Gastroesophageal sphincter (tissue), 4 donors: ENCODE measurements at regions not wholly inside any gene's neighbourhood (a gene's known extent, or its start where the extent isn't known, plus 50 kb on each side); places are given as distances from the start of the nearest gene placed in this dataset.

Experiments
- ATAC-seq: fragments of 150-250 bp; one replicate; pipeline ENCODE4 v1.9.1; 2016; ENCODE audit warnings: mild to moderate bottlenecking, moderate library complexity
- H3K27ac ChIP-seq, 4 donors: fragments of 200-600 bp; sonication (generic) in 3 of 4; 1 replicate in 3 of 4; 2 replicates in 1 of 4; pipeline ENCODE4 v1.5.1; 2016 to 2019
- H3K27me3 ChIP-seq: fragments of 200-600 bp; sonication (generic); one replicate; pipeline ENCODE4 v1.5.1; 2019
- H3K36me3 ChIP-seq, 2 donors: fragments of 200-600 bp; sonication (generic); one replicate each; pipeline ENCODE4 v1.5.1; 2019; ENCODE audit warnings: control low read depth in 1 of 2
- H3K4me1 ChIP-seq, 3 donors: fragments of 200-600 bp; sonication (generic); 1 replicate in 2 of 3; 2 replicates in 1 of 3; pipeline ENCODE4 v1.5.1; 2016 to 2019; ENCODE audit warnings: control low read depth in 2 of 3
- H3K4me3 ChIP-seq, 2 donors: fragments of 200-600 bp; sonication (generic); one replicate each; pipeline ENCODE4 v1.5.1; 2019; ENCODE audit warnings: mild to moderate bottlenecking in 1 of 2, moderate library complexity in 1 of 2
- H3K9me3 ChIP-seq, 3 donors: fragments of 200-600 bp; sonication (generic); one replicate each; pipeline ENCODE4 v1.5.1; 2017 to 2019; ENCODE audit warnings: control low read depth in 2 of 3
- EP300 ChIP-seq: sonication (generic); formaldehyde crosslinking; IDR thresholded peaks from one replicate; pipeline ENCODE4 v1.6.1; 2017; ENCODE audit warnings: antibody characterized with exemption, mild to moderate bottlenecking
- POLR2A ChIP-seq, 2 donors: fragments of 450-650 bp; IDR thresholded peaks; one replicate each; pipeline ENCODE4 v1.6.1; 2017; ENCODE audit warnings: antibody characterized with exemption in 2 of 2, mild to moderate bottlenecking in 2 of 2, moderate library complexity in 1 of 2
- POLR2AphosphoS5 ChIP-seq: sonication (generic); formaldehyde crosslinking; IDR thresholded peaks from one replicate; pipeline ENCODE4 v1.6.1; 2017; ENCODE audit warnings: antibody characterized with exemption
- WGBS, 2 donors: methylation state at CpG; one replicate each; pipeline ENCODE4 v1.1.5; 2018; ENCODE audit warnings: low coverage in 1 of 2; 5-methylcytosine and 5-hydroxymethylcytosine counted together
- TF ChIP-seq, protein P1 (sequence below), 4 experiments: fragments of 200-600 bp in 2 of 4; fragments of 450-650 bp in 2 of 4; sonication (generic) in 1 of 4; IDR thresholded peaks; one replicate each; pipeline ENCODE4 v1.5.1; 2017 to 2019; ENCODE audit warnings: antibody characterized with exemption in 4 of 4, mild to moderate bottlenecking in 2 of 4, moderate library complexity in 2 of 4

DNA sequence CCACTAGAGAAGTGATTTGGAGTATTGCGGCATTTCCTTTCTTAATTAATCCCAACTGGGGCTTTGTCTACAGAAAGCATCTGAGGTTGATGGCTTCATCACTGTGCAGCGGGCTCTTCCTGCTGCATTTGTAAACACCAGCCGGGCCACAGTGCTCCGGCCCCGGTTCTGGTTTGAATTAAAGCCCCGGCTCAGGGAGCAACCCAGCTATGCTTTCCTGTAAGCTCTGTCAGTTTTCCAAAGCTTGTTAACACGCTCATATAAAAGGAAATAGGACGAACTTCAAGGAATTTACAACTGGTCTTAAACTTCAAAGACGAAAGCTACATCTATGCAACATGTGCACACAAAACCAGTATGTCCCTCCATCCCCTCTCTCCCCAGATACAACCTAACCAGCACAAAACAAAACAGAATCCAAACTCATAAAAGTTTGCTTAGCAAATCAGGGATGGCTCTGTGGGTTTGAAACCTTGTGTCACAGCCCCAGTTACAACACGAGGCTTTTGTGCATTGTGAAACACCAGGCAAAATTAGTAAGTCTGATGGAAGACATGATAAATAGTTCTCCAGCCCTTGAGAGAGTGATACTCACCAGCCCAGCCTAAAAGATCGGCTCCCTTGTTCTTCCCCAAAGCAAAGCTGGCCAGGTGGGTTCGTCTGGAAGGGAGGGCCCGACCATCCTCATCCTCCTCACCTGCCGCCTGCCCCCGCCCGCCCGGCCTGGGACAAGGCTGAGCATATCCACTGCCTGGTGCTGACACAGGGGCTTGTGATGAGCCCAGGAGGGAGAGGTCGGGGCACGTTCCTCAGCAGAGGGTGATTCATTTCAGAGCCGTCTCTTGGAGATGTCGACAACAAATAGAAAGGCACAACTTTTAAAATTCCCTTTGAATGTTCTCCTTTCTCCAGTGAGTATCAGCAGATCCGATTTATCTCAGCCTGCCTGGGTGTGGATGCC, 197.9 kb downstream of the TFAP2C start:
- Histone ChIP-seq H3K27me3 (peaks cover 97% of the 10 kb centered on the region), H3K4me3 (no peak overlapping the region), H3K36me3 (no peaks in the 10 kb centered on the region), H3K27ac (peak overlapping the region in 2 of 4 donors; percentile 67 to 68), H3K9me3 (no peaks in the 10 kb centered on the region), H3K4me1 (no peaks in the 10 kb centered on the region)
- WGBS, 2 donors, result 21 to 30% methylated on average over 9 to 10 of the region's 22 CpGs
- peak; percentile 88 for ATAC-seq
- TF ChIP-seq POLR2AphosphoS5, result no peak
- no peak for TF ChIP-seq EP300
- no peak for TF ChIP-seq POLR2A (IDR thresholded peaks at IDR 0.05)
- TF ChIP-seq, protein P1, sequence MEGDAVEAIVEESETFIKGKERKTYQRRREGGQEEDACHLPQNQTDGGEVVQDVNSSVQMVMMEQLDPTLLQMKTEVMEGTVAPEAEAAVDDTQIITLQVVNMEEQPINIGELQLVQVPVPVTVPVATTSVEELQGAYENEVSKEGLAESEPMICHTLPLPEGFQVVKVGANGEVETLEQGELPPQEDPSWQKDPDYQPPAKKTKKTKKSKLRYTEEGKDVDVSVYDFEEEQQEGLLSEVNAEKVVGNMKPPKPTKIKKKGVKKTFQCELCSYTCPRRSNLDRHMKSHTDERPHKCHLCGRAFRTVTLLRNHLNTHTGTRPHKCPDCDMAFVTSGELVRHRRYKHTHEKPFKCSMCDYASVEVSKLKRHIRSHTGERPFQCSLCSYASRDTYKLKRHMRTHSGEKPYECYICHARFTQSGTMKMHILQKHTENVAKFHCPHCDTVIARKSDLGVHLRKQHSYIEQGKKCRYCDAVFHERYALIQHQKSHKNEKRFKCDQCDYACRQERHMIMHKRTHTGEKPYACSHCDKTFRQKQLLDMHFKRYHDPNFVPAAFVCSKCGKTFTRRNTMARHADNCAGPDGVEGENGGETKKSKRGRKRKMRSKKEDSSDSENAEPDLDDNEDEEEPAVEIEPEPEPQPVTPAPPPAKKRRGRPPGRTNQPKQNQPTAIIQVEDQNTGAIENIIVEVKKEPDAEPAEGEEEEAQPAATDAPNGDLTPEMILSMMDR (IDR thresholded peaks at IDR 0.05), result no peak

DNA sequence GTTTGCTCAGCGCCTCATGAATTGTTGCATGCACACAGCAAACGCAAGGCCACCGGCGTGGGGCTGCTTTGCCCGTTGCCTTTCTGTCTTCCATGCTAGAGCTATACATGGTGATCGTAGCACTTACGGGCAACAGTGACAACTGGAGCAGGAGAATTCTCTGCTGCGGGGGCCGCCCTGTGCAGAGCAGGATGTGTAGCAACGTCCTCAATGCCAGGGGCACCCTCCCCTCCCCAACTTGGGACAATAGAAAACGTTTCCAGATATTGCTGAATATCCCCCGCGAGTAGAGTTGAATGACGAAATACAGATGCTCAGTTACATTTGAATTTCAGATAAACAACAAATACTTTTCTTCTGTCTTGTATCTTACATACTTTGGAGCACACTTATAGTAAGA, 198.7 kb downstream of the TFAP2C start:
- TF ChIP-seq, protein P1 (IDR thresholded peaks at IDR 0.05), result no peak
- TF ChIP-seq POLR2AphosphoS5, result no peak
- H3K9me3 ChIP-seq, result no peaks in the 10 kb centered on the region
- peaks cover 97% of the 10 kb centered on the region for H3K27me3 ChIP-seq
- no peaks in the 10 kb centered on the region for H3K36me3 ChIP-seq
- H3K4me1 ChIP-seq, result no peaks in the 10 kb centered on the region
- ATAC-seq, result no peak
- peak overlapping the region in 2 of 4 donors; percentile 67 to 68 for H3K27ac ChIP-seq
- H3K4me3 ChIP-seq, result no peak overlapping the region
- WGBS, 2 donors, result 46 to 56% methylated on average over 7 to 8 of the region's 14 CpGs

DNA sequence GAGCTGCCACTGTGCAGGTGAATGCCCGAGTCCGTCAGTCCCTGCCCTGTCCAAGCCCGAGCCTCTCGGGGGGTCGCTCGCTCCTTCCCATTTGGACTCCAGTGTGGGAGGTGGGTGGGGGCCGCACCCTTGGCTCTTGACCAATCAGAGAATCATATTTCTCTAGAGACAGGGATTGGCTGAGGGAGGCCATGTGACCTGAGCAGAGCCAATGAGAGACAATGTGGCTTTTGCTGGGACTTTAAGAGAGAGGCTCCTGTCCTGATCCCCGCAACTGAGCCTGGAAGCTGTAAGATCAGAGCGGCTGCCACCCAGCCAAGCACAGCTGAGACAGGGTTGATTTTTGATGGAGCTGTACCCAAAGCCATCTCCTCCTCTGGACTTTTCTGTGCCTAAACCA, 199.3 kb downstream of the TFAP2C start:
- H3K27ac ChIP-seq, result peak overlapping the region in 1 of 4 donors; percentile 68
- TF ChIP-seq POLR2A (IDR thresholded peaks at IDR 0.05) (no peak), EP300 (no peak), POLR2AphosphoS5 (no peak)
- TF ChIP-seq, protein P1 (IDR thresholded peaks at IDR 0.05), result no peak
- no peaks in the 10 kb centered on the region for H3K4me1 ChIP-seq
- no peak overlapping the region for H3K4me3 ChIP-seq
- H3K36me3 ChIP-seq, result no peaks in the 10 kb centered on the region
- H3K27me3 ChIP-seq, result peaks cover 97% of the 10 kb centered on the region
- ATAC-seq, result no peak
- no peaks in the 10 kb centered on the region for H3K9me3 ChIP-seq
- WGBS, 2 donors, result 93 to 94% methylated on average over 2 to 6 of the region's 9 CpGs

DNA sequence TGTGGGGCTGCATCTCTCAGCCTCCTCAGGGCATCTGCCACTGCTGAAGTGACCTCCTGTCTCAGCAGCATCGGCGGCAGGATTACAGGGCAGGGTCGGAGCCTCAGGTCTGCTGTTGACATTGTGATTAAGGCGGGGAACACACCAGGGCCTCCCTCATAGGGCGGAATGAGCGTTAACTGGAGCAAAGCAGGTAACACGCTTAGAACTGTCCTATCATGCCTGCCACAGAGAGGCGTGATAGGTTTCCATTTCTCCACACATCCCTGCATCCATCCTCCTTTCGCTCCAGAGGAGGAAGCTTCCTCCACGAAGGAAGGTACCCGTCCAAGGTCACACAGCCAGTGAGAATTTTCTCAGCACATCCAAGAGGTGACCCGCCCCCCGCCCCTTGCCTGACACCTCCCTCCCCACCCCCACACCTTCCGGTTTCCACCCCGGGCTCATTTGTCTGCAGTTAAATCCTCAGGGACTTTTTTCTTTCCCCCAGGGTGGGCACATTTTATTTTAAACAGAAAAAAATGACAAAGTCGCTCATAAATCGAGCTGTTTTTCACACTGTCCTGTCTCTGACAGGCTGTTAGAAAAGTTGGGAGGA, 200.8 kb downstream of the TFAP2C start:
- H3K36me3 ChIP-seq, result no peaks in the 10 kb centered on the region
- WGBS, 2 donors, result 27 to 58% methylated on average over 7 to 16 of the region's 17 CpGs
- no peak for ATAC-seq
- H3K27me3 ChIP-seq, result peaks cover 91% of the 10 kb centered on the region
- H3K9me3 ChIP-seq, result no peaks in the 10 kb centered on the region
- H3K4me3 ChIP-seq, result no peak overlapping the region
- TF ChIP-seq EP300 (no peak), POLR2A (IDR thresholded peaks at IDR 0.05) (no peak), POLR2AphosphoS5 (no peak)
- TF ChIP-seq, protein P1 (IDR thresholded peaks at IDR 0.05), result no peak
- H3K27ac ChIP-seq, result no peak overlapping the region
- no peaks in the 10 kb centered on the region for H3K4me1 ChIP-seq
